Loucy (cell line): ENCODE measurements at regions not wholly inside any gene's neighbourhood (a gene's known extent, or its start where the extent isn't known, plus 50 kb on each side); places are given as distances from the start of the nearest gene placed in this dataset.

Source experiments
- CTCF ChIP-seq: fragments of 200-600 bp; sonication (generic); conservative IDR thresholded peaks from 2 replicates; pipeline ENCODE4 v1.5.1; 2014; ENCODE audit warnings: mild to moderate bottlenecking, antibody characterized with exemption, low read length
- EZH2phosphoT487 ChIP-seq: fragments of 200-600 bp; IDR thresholded peaks from 2 replicates; pipeline ENCODE4 v1.6.1; 2018; ENCODE audit warnings: antibody characterized with exemption, mild to moderate bottlenecking, moderate library complexity, borderline replicate concordance

GRCh38 chr11:129737831-129738230, 77.8 kb upstream of the TMEM45B start:
- no peak for TF ChIP-seq CTCF
- TF ChIP-seq EZH2phosphoT487, result no peak
